B cell (primary cell): ENCODE measurements at regions not wholly inside any gene's neighbourhood (a gene's known extent, or its start where the extent isn't known, plus 50 kb on each side); places are given as distances from the start of the nearest gene placed in this dataset.

Experiments
- ATAC-seq: fragments of 200-7000 bp; cut with Tn5 transposase; one replicate; pipeline ENCODE4 v1.10.0; 2021; ENCODE audit warnings: low read depth, mild to moderate bottlenecking, moderate number of reproducible peaks, moderate library complexity
- CTCF ChIA-PET: fragments of 350-600 bp; sonication (Branson Sonifier 250); formaldehyde crosslinking; loops from one replicate; lab custom pipeline; 2021; ENCODE audit warnings: antibody characterized with exemption, inconsistent platforms; lab: Charles Lee
- POLR2A ChIA-PET: fragments of 350-600 bp; sonication (Branson Sonifier 250); formaldehyde crosslinking; loops from one replicate; lab custom pipeline; 2021; ENCODE audit warnings: antibody characterized with exemption; lab: Charles Lee
- DNase-seq: peaks from one replicate; pipeline ENCODE4 v3.0.0; 2013
- H2AFZ ChIP-seq: 2 replicates; pipeline ENCODE4 v1.6.1; 2012; ENCODE audit warnings: mild to moderate bottlenecking, low read depth, low read length; ENCODE audit not compliant: insufficient read depth, poor library complexity, severe bottlenecking
- H3K27ac ChIP-seq, 2 donors: 1 replicate in 1 of 2; 2 replicates in 1 of 2; pipeline ENCODE4 v1.5.1; 2012 to 2013; ENCODE audit warnings: low read length in 2 of 2, mild to moderate bottlenecking in 2 of 2, moderate library complexity in 1 of 2
- H3K27me3 ChIP-seq, 4 experiments: fragments of 200-600 bp in 1 of 4; sonication (generic) in 1 of 4; replicated peaks in 1 of 4; 1 replicate in 2 of 4; 2 replicates in 2 of 4; pipeline versions ENCODE4 v1.6.1 to v1.7.0; 2013 to 2016; ENCODE audit warnings: low read length in 3 of 4, mild to moderate bottlenecking in 2 of 4, mixed read lengths in 1 of 4, moderate library complexity in 1 of 4; ENCODE audit not compliant: insufficient read depth in 4 of 4, control insufficient read depth in 3 of 4; ENCODE audit errors: control extremely low read depth in 1 of 4
- H3K36me3 ChIP-seq, 2 experiments: replicated peaks in 1 of 2; 1 replicate in 1 of 2; 2 replicates in 1 of 2; pipeline versions ENCODE4 v1.6.1 to v1.7.1; 2013; ENCODE audit warnings: low read length in 1 of 2; ENCODE audit not compliant: insufficient read depth in 2 of 2, control insufficient read depth in 1 of 2; ENCODE audit errors: control extremely low read depth in 1 of 2, extremely low read depth in 1 of 2
- H3K4me1 ChIP-seq, 2 donors: fragments of 200-600 bp in 1 of 2; sonication (generic) in 1 of 2; 1 replicate in 1 of 2; 2 replicates in 1 of 2; pipeline versions ENCODE4 v1.5.1 to v1.6.1; 2013 to 2017; ENCODE audit warnings: low read length in 2 of 2; ENCODE audit not compliant: control insufficient read depth in 2 of 2, insufficient read depth in 2 of 2
- H3K4me2 ChIP-seq: replicated peaks from 2 replicates; pipeline ENCODE3; 2012; ENCODE audit warnings: mild to moderate bottlenecking, low read depth, low read length; ENCODE audit not compliant: poor library complexity, severe bottlenecking
- H3K4me3 ChIP-seq, 5 experiments: fragments of 200-600 bp in 1 of 5; sonication (generic) in 1 of 5; 1 replicate in 3 of 5; 2 replicates in 2 of 5; pipeline versions ENCODE4 v1.5.1 to v1.7.0; 2011 to 2016; ENCODE audit warnings: low read length in 4 of 5, mild to moderate bottlenecking in 4 of 5, low read depth in 2 of 5, control low read depth in 1 of 5, moderate library complexity in 1 of 5; ENCODE audit not compliant: insufficient read depth in 1 of 5; ENCODE audit errors: control extremely low read depth in 1 of 5, extremely low read depth in 1 of 5
- H3K79me2 ChIP-seq: fragments of 200-600 bp; sonication (generic); one replicate; pipeline ENCODE4 v1.6.0; 2016; ENCODE audit warnings: low read length; ENCODE audit not compliant: control insufficient read depth, insufficient read depth
- H3K9ac ChIP-seq: fragments of 200-600 bp; sonication (generic); 2 replicates; pipeline ENCODE4 v1.6.1; 2017; ENCODE audit warnings: mild to moderate bottlenecking, low read length, moderate library complexity
- H3K9me3 ChIP-seq, 3 donors: one replicate each; pipeline versions ENCODE4 v1.6.1 to v1.7.1; 2013; ENCODE audit warnings: low read length in 2 of 3; ENCODE audit not compliant: control insufficient read depth in 2 of 3, insufficient read depth in 1 of 3; ENCODE audit errors: control extremely low read depth in 1 of 3
- H4K20me1 ChIP-seq: 2 replicates; pipeline ENCODE4 v1.6.0; 2012; ENCODE audit warnings: mild to moderate bottlenecking, low read length; ENCODE audit not compliant: insufficient read depth, control insufficient read depth, poor library complexity, severe bottlenecking
- H3K27ac Mint-ChIP-seq: one replicate; pipeline ENCODE4 v1.8.0; 2021; ENCODE audit warnings: mixed read lengths
- H3K27me3 Mint-ChIP-seq: one replicate; pipeline ENCODE4 v1.8.0; 2021; ENCODE audit warnings: mixed read lengths
- H3K4me1 Mint-ChIP-seq: one replicate; pipeline ENCODE4 v1.8.0; 2021; ENCODE audit warnings: mixed read lengths
- H3K4me3 Mint-ChIP-seq: one replicate; pipeline ENCODE4 v1.8.0; 2021; ENCODE audit warnings: mixed read lengths
- H3K9me3 Mint-ChIP-seq: one replicate; pipeline ENCODE4 v1.8.0; 2022; ENCODE audit warnings: mixed read lengths; ENCODE audit not compliant: insufficient read depth
- EZH2 ChIP-seq: IDR thresholded peaks from 2 replicates; pipeline ENCODE4 v1.6.1; 2012; ENCODE audit warnings: borderline replicate concordance, low read depth, mild to moderate bottlenecking, moderate library complexity, low read length; ENCODE audit not compliant: insufficient read depth, poor library complexity, severe bottlenecking
- WGBS: methylation state at CpG from one replicate; pipeline ENCODE4 v1.1.5; 2013; ENCODE audit warnings: missing lambda C conversion rate; ENCODE audit not compliant: insufficient coverage; 5-methylcytosine and 5-hydroxymethylcytosine counted together
- intact Hi-C: fragments of 100-400 bp; cut with micrococcal nuclease; formaldehyde crosslinking; loops from one replicate; pipeline ENCODE4 v1.10.0; 2022
- TF ChIP-seq, protein P1 (sequence below): fragments of 200-600 bp; IDR thresholded peaks from one replicate; pipeline ENCODE4 v1.8.0; 2022; ENCODE audit warnings: antibody characterized with exemption, mild to moderate bottlenecking

- WGBS: 73% methylated on average over 12 of the region's 22 CpGs
- Histone ChIP-seq H2AFZ (no peak overlapping the region), H3K9me3 (peaks cover 0 to 37% (median 0%) of the 10 kb centered on the region in 3 donors), H3K9ac (no peak overlapping the region), H3K27ac (no peak overlapping the region), H4K20me1 (no peaks in the 10 kb centered on the region), H3K36me3 (no peaks in the 10 kb centered on the region), H3K4me1 (no peaks in the 10 kb centered on the region), H3K4me2 (no peak overlapping the region), H3K4me3 (no peak overlapping the region), H3K79me2 (no peaks in the 10 kb centered on the region), H3K27me3 (no peaks in the 10 kb centered on the region)
- POLR2A ChIA-PET: no interaction called here
- Mint-ChIP-seq H3K4me1 (no peaks in the 10 kb centered on the region), H3K27me3 (peaks cover 7% of the 10 kb centered on the region), H3K27ac (no peak overlapping the region), H3K4me3 (no peak overlapping the region), H3K9me3 (peaks cover 5% of the 10 kb centered on the region)
- ATAC-seq: no peak
- intact Hi-C loops: no loop called here
- TF ChIP-seq, protein P1, sequence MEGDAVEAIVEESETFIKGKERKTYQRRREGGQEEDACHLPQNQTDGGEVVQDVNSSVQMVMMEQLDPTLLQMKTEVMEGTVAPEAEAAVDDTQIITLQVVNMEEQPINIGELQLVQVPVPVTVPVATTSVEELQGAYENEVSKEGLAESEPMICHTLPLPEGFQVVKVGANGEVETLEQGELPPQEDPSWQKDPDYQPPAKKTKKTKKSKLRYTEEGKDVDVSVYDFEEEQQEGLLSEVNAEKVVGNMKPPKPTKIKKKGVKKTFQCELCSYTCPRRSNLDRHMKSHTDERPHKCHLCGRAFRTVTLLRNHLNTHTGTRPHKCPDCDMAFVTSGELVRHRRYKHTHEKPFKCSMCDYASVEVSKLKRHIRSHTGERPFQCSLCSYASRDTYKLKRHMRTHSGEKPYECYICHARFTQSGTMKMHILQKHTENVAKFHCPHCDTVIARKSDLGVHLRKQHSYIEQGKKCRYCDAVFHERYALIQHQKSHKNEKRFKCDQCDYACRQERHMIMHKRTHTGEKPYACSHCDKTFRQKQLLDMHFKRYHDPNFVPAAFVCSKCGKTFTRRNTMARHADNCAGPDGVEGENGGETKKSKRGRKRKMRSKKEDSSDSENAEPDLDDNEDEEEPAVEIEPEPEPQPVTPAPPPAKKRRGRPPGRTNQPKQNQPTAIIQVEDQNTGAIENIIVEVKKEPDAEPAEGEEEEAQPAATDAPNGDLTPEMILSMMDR: no peak
- no peak for TF ChIP-seq EZH2
- DNase-seq: no peak
- CTCF ChIA-PET: no interaction called here
Measured at GRCh38 chr18:78903436-78904178, 76.0 kb upstream of the SALL3 start.

DNA sequence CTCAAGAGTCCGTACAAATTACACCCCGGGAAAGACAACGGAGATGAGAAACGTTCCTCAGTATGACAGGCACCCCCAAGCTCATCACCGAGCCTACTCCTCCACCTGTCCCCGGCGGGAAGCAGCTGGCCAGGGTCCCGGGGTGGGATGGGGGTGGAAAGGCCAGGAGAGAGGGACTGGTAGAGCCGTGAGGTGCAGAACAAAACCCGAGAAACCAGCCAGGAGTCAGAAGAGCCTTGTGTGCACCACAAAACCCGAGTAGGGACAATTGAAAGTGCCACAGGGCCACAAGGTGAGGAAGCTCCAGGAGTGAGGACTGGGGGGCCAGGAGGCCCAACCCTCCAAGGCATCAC lies 75.5 kb upstream of the SALL3 start:
- intact Hi-C loops: no loop called here
- POLR2A ChIA-PET: no interaction called here

More for the DNA sequence above, 75.5 kb upstream of the SALL3 start:
- no peak overlapping the region for H3K27ac ChIP-seq
- peaks cover 5% of the 10 kb centered on the region for H3K9me3 Mint-ChIP-seq
- CTCF ChIA-PET: no interaction called here
- WGBS: 85% methylated on average over 7 of the region's 11 CpGs
- H3K4me2 ChIP-seq: no peak overlapping the region
- peaks cover 0 to 35% (median 0%) of the 10 kb centered on the region in 3 donors for H3K9me3 ChIP-seq
- DNase-seq (no peak), ATAC-seq (no peak)
- TF ChIP-seq, protein P1: no peak
- no peak for TF ChIP-seq EZH2
- no peaks in the 10 kb centered on the region for H4K20me1 ChIP-seq
- H3K36me3 ChIP-seq: no peaks in the 10 kb centered on the region
- no peaks in the 10 kb centered on the region for H3K79me2 ChIP-seq
- no peaks in the 10 kb centered on the region for H3K4me1 ChIP-seq
- H3K27ac Mint-ChIP-seq: no peak overlapping the region
- H3K9ac ChIP-seq: no peak overlapping the region
- no peaks in the 10 kb centered on the region for H3K4me1 Mint-ChIP-seq
- no peaks in the 10 kb centered on the region for H3K27me3 ChIP-seq
- H3K4me3 Mint-ChIP-seq: no peak overlapping the region
- H3K4me3 ChIP-seq: no peak overlapping the region
- H3K27me3 Mint-ChIP-seq: peaks cover 7% of the 10 kb centered on the region
- no peak overlapping the region for H2AFZ ChIP-seq
